ENCODE measurements at regions not wholly inside any gene's neighbourhood (a gene's known extent, or its start where the extent isn't known, plus 50 kb on each side); places are given as distances from the start of the nearest gene placed in this dataset.

DNA sequence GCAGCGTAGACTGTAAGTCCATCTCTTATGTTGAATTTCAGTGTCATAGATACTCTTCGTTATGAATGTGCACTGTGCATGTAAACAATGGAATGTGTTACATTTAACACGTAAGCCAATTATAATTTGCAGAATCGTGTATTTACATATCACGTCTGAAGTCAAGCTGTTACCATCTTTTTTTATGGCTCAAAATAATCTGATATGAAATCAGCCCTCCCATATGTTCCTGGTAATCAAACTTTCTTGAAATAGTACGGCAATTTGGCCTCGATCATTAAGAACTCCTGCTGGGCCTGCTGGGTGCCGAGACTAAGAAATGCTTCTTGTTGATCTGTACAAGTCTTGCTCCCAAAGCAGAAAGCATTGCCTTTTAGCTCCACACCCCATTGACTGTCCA lies 89.6 kb upstream of the DOK5 start:
- no peak overlapping the region for H3K4me3 ChIP-seq (ENCODE audit: low read length)
- no peak for DNase-seq
- WGBS (ENCODE audit: insufficient coverage) = 100% methylated on average over 2 of the region's 8 CpGs
- no peaks in the 10 kb centered on the region for H3K36me3 ChIP-seq (ENCODE audit: control insufficient read depth, insufficient read depth, low read length)
- no peaks in the 10 kb centered on the region for H3K27me3 ChIP-seq (ENCODE audit: control insufficient read depth, insufficient read depth, low read length)
- no peaks in the 10 kb centered on the region for H3K9me3 ChIP-seq (replicated peaks; ENCODE audit: control insufficient read depth, low read depth, low read length)
- no peak overlapping the region for H3K27ac ChIP-seq (ENCODE audit: low read length)
- H3K4me1 ChIP-seq (ENCODE audit: control insufficient read depth, insufficient read depth, low read length) = no peaks in the 10 kb centered on the region

- no peaks in the 10 kb centered on the region for H3K9me3 ChIP-seq (replicated peaks; ENCODE audit: control insufficient read depth, low read depth, low read length)
- peak; percentile 76 for DNase-seq
- H3K27ac ChIP-seq (ENCODE audit: low read length) = peak overlapping the region; percentile 65
- no peaks in the 10 kb centered on the region for H3K27me3 ChIP-seq (ENCODE audit: control insufficient read depth, insufficient read depth, low read length)
- 16% methylated on average over 4 of the region's 9 CpGs for WGBS (ENCODE audit: insufficient coverage)
- H3K36me3 ChIP-seq (ENCODE audit: control insufficient read depth, insufficient read depth, low read length) = no peaks in the 10 kb centered on the region
- H3K4me3 ChIP-seq (ENCODE audit: low read length) = no peak overlapping the region
- H3K4me1 ChIP-seq (ENCODE audit: control insufficient read depth, insufficient read depth, low read length) = no peaks in the 10 kb centered on the region
Measured at GRCh38 chr20:54389596-54390280, 85.7 kb upstream of the DOK5 start.

GRCh38 chr20:54397292-54398140 lies 77.9 kb upstream of the DOK5 start:
- H3K27ac ChIP-seq (ENCODE audit: low read length) = no peak overlapping the region
- no peaks in the 10 kb centered on the region for H3K36me3 ChIP-seq (ENCODE audit: control insufficient read depth, insufficient read depth, low read length)
- 80% methylated on average over 1 of the region's 3 CpGs for WGBS (ENCODE audit: insufficient coverage)
- no peaks in the 10 kb centered on the region for H3K4me1 ChIP-seq (ENCODE audit: control insufficient read depth, insufficient read depth, low read length)
- no peaks in the 10 kb centered on the region for H3K9me3 ChIP-seq (replicated peaks; ENCODE audit: control insufficient read depth, low read depth, low read length)
- no peak overlapping the region for H3K4me3 ChIP-seq (ENCODE audit: low read length)
- no peak for DNase-seq
- H3K27me3 ChIP-seq (ENCODE audit: control insufficient read depth, insufficient read depth, low read length) = no peaks in the 10 kb centered on the region

GRCh38 chr20:54398814-54399213 lies 76.6 kb upstream of the DOK5 start:
- Histone ChIP-seq H3K4me1 (ENCODE audit: control insufficient read depth, insufficient read depth, low read length) (no peaks in the 10 kb centered on the region), H3K27me3 (ENCODE audit: control insufficient read depth, insufficient read depth, low read length) (no peaks in the 10 kb centered on the region), H3K36me3 (ENCODE audit: control insufficient read depth, insufficient read depth, low read length) (no peaks in the 10 kb centered on the region), H3K27ac (ENCODE audit: low read length) (no peak overlapping the region), H3K4me3 (ENCODE audit: low read length) (no peak overlapping the region), H3K9me3 (replicated peaks; ENCODE audit: control insufficient read depth, low read depth, low read length) (no peaks in the 10 kb centered on the region)
- DNase-seq = no peak
- no CpG with 5 or more reads among the region's 5 CpGs for WGBS (ENCODE audit: insufficient coverage)

DNA sequence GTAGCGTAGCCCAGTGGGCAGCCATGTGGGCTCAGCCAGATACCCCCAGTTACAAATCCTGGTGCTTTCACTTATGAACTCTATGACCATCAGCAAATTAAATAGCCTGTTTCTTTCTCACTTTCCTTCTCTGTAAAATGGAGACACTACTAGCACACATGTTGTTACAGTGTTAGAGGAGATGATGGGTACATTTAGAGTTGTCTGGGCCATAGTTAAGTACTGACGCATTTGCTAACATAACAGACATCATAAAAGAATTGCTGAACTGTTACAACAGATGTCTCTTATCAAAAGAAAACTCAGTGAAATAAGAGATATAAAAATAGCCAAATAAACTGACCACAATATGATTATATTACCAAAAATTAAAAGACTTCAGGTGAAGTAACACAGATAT lies 69.9 kb upstream of the DOK5 start:
- Histone ChIP-seq H3K27ac (ENCODE audit: low read length) (no peak overlapping the region), H3K4me1 (ENCODE audit: control insufficient read depth, insufficient read depth, low read length) (no peaks in the 10 kb centered on the region), H3K9me3 (replicated peaks; ENCODE audit: control insufficient read depth, low read depth, low read length) (no peaks in the 10 kb centered on the region), H3K27me3 (ENCODE audit: control insufficient read depth, insufficient read depth, low read length) (no peaks in the 10 kb centered on the region), H3K4me3 (ENCODE audit: low read length) (no peak overlapping the region), H3K36me3 (ENCODE audit: control insufficient read depth, insufficient read depth, low read length) (no peaks in the 10 kb centered on the region)
- WGBS (ENCODE audit: insufficient coverage) = no CpG with 5 or more reads among the region's 2 CpGs
- DNase-seq = no peak

- Histone ChIP-seq H3K4me3 (ENCODE audit: low read length) (no peak overlapping the region), H3K27me3 (ENCODE audit: control insufficient read depth, insufficient read depth, low read length) (no peaks in the 10 kb centered on the region), H3K27ac (ENCODE audit: low read length) (no peak overlapping the region), H3K9me3 (replicated peaks; ENCODE audit: control insufficient read depth, low read depth, low read length) (no peaks in the 10 kb centered on the region), H3K4me1 (ENCODE audit: control insufficient read depth, insufficient read depth, low read length) (no peaks in the 10 kb centered on the region), H3K36me3 (ENCODE audit: control insufficient read depth, insufficient read depth, low read length) (no peaks in the 10 kb centered on the region)
- WGBS (ENCODE audit: insufficient coverage) = 82% methylated on average over 3 of the region's 6 CpGs
- no peak for DNase-seq
Measured at GRCh38 chr20:54407459-54407858, 67.9 kb upstream of the DOK5 start.

GRCh38 chr20:54415967-54416366 lies 59.4 kb upstream of the DOK5 start:
- Histone ChIP-seq H3K4me1 (ENCODE audit: control insufficient read depth, insufficient read depth, low read length) (no peaks in the 10 kb centered on the region), H3K36me3 (ENCODE audit: control insufficient read depth, insufficient read depth, low read length) (no peaks in the 10 kb centered on the region), H3K27me3 (ENCODE audit: control insufficient read depth, insufficient read depth, low read length) (no peaks in the 10 kb centered on the region), H3K27ac (ENCODE audit: low read length) (no peak overlapping the region), H3K4me3 (ENCODE audit: low read length) (no peak overlapping the region), H3K9me3 (replicated peaks; ENCODE audit: control insufficient read depth, low read depth, low read length) (no peaks in the 10 kb centered on the region)
- DNase-seq = no peak
- no CpG with 5 or more reads among the region's 1 CpG for WGBS (ENCODE audit: insufficient coverage)

DNA sequence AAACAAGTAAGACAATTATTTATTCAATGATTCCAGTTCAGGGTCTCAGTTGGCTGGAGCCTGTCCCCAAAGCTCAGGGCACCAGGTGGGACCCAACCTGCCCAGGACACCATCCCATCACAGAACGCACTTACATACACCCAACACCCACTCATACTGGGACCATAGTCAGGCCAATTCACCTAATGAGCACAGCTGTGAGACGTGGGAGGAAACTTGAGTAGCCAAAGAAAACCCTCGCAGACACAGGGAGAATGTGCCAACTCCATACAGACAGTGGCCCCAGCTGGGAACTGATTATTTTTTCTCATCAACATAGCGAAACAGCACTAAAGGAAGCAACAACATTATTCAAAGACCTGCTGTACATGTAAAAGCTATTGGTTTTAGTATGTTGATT lies 58.6 kb upstream of the DOK5 start:
- WGBS (ENCODE audit: insufficient coverage) = no CpG with 5 or more reads among the region's 4 CpGs
- Histone ChIP-seq H3K4me3 (ENCODE audit: low read length) (no peak overlapping the region), H3K27me3 (ENCODE audit: control insufficient read depth, insufficient read depth, low read length) (no peaks in the 10 kb centered on the region), H3K27ac (ENCODE audit: low read length) (no peak overlapping the region), H3K36me3 (ENCODE audit: control insufficient read depth, insufficient read depth, low read length) (no peaks in the 10 kb centered on the region), H3K9me3 (replicated peaks; ENCODE audit: control insufficient read depth, low read depth, low read length) (no peaks in the 10 kb centered on the region), H3K4me1 (ENCODE audit: control insufficient read depth, insufficient read depth, low read length) (no peaks in the 10 kb centered on the region)
- peak; percentile 47 for DNase-seq

GRCh38 chr20:54419531-54419930 lies 55.9 kb upstream of the DOK5 start:
- H3K36me3 ChIP-seq (ENCODE audit: control insufficient read depth, insufficient read depth, low read length) = no peaks in the 10 kb centered on the region
- DNase-seq = no peak
- no peaks in the 10 kb centered on the region for H3K27me3 ChIP-seq (ENCODE audit: control insufficient read depth, insufficient read depth, low read length)
- H3K4me3 ChIP-seq (ENCODE audit: low read length) = no peak overlapping the region
- peaks cover under 1% of the 10 kb centered on the region for H3K9me3 ChIP-seq (replicated peaks; ENCODE audit: control insufficient read depth, low read depth, low read length)
- no peaks in the 10 kb centered on the region for H3K4me1 ChIP-seq (ENCODE audit: control insufficient read depth, insufficient read depth, low read length)
- H3K27ac ChIP-seq (ENCODE audit: low read length) = no peak overlapping the region
